ENCODE measurements at regions not wholly inside any gene's neighbourhood (a gene's known extent, or its start where the extent isn't known, plus 50 kb on each side); places are given as distances from the start of the nearest gene placed in this dataset.
"Not testable (repeated sequence)": the region's sequence is repeated elsewhere in the genome, so short reads cannot be mapped to it uniquely, and the experiment has no call there.

DNA sequence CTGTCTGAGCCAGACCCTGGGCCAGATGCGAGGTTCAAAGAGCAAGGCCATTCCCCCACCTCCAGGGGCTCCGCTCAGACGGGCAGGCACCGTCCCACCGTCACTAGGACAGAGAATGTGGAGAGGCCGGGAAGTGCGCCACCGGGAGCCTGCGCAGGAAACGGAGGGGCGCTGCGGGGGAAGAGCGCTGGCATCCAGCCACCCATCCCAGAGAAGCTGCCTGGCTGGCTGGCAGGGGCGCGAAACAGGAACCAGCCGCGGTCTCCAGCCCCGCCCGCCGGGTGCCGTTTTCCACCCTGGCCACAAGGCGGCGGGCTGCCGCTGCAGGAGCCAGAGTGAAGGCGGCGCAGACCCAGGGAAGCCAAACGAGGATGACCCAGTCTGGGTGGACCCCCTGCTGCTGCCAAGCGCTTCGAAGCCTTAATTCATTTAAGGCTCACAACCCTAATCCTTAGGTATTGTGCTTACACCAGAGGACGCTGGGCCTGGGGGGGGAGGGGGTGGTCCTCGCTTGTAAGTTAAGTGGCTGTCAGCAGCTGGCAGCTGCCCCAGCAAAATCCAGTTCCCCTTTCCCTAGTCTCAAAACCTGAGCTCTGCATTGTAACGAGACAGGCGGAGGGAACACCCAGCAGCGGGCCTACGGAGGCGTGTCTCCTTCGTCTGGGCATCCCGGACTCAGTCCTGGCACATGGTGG is 114.8 kb upstream of the SMURF2 start:
- TF ChIP-seq TAF1 (IDR thresholded peaks at IDR 0.05; ENCODE audit: low read depth); EP300 (IDR thresholded peaks at IDR 0.05; ENCODE audit: borderline replicate concordance): not testable (repeated sequence)
- TF ChIP-seq MAX (IDR thresholded peaks at IDR 0.05): peak; percentile 49; the same call in 1 of the 2 replicates
